H9 (cell line): ENCODE measurements at regions not wholly inside any gene's neighbourhood (a gene's known extent, or its start where the extent isn't known, plus 50 kb on each side); places are given as distances from the start of the nearest gene placed in this dataset.

Source experiments
- DNase-seq: peaks from one replicate; pipeline ENCODE4 v3.0.0-alpha.2; 2017
- H2AFZ ChIP-seq: one replicate; pipeline ENCODE4 v1.6.1; 2013; ENCODE audit warnings: mild to moderate bottlenecking, low read length, control low read depth, moderate library complexity
- H2AK5ac ChIP-seq: 2 replicates; pipeline ENCODE4 v1.6.1; 2013; ENCODE audit warnings: low read length, control low read depth, mixed read lengths; ENCODE audit not compliant: insufficient read length
- H2BK120ac ChIP-seq: one replicate; pipeline ENCODE4 v1.6.1; 2013; ENCODE audit warnings: low read depth, mild to moderate bottlenecking, low read length, control low read depth, inconsistent platforms; ENCODE audit not compliant: poor library complexity, severe bottlenecking
- H2BK12ac ChIP-seq: 2 replicates; pipeline ENCODE4 v1.6.1; 2013; ENCODE audit warnings: low read length, control low read depth, mixed read lengths, low read depth; ENCODE audit not compliant: insufficient read length
- H2BK15ac ChIP-seq: 2 replicates; pipeline ENCODE4 v1.6.1; 2013; ENCODE audit warnings: low read depth, low read length, control low read depth
- H2BK20ac ChIP-seq: one replicate; pipeline ENCODE4 v1.6.1; 2013; ENCODE audit warnings: low read depth, mild to moderate bottlenecking, low read length, control low read depth, inconsistent platforms; ENCODE audit not compliant: poor library complexity, severe bottlenecking
- H2BK5ac ChIP-seq: 2 replicates; pipeline ENCODE4 v1.6.1; 2013; ENCODE audit warnings: low read length, control low read depth, mixed read lengths; ENCODE audit not compliant: insufficient read length
- H3K14ac ChIP-seq: 2 replicates; pipeline ENCODE4 v1.6.1; 2013; ENCODE audit warnings: low read length, control low read depth; ENCODE audit not compliant: insufficient read depth
- H3K18ac ChIP-seq: 2 replicates; pipeline ENCODE4 v1.6.1; 2013; ENCODE audit warnings: low read depth, mild to moderate bottlenecking, mixed read lengths, low read length, control low read depth; ENCODE audit not compliant: insufficient read length
- H3K23ac ChIP-seq: 2 replicates; pipeline ENCODE4 v1.6.1; 2013; ENCODE audit warnings: low read length, control low read depth, mixed read lengths, low read depth; ENCODE audit not compliant: insufficient read length
- H3K23me2 ChIP-seq: 2 replicates; pipeline ENCODE4 v1.6.1; 2013; ENCODE audit warnings: low read depth, mild to moderate bottlenecking, mixed read lengths, low read length, control low read depth; ENCODE audit not compliant: insufficient read length, poor library complexity, severe bottlenecking
- H3K27ac ChIP-seq: 2 replicates; pipeline ENCODE4 v1.5.1; 2013; ENCODE audit warnings: low read length, control low read depth, mixed read lengths, low read depth; ENCODE audit not compliant: insufficient read length
- H3K27me3 ChIP-seq: 2 replicates; pipeline ENCODE4 v1.6.1; 2013; ENCODE audit warnings: low read length, control low read depth, inconsistent platforms; ENCODE audit not compliant: insufficient read depth
- H3K4ac ChIP-seq: 2 replicates; pipeline ENCODE4 v1.6.1; 2013; ENCODE audit warnings: low read depth, mild to moderate bottlenecking, control low read depth, inconsistent platforms, low read length, moderate library complexity
- H3K4me1 ChIP-seq: 2 replicates; pipeline ENCODE4 v1.6.1; 2013; ENCODE audit warnings: low read length, control low read depth, inconsistent platforms; ENCODE audit not compliant: insufficient read depth
- H3K4me2 ChIP-seq: 2 replicates; pipeline ENCODE4 v1.6.1; 2013; ENCODE audit warnings: low read length, control low read depth, mixed read lengths; ENCODE audit not compliant: insufficient read length, insufficient read depth
- H3K56ac ChIP-seq: 2 replicates; pipeline ENCODE4 v1.6.1; 2013; ENCODE audit warnings: low read depth, mild to moderate bottlenecking, mixed read lengths, low read length, control low read depth; ENCODE audit not compliant: insufficient read length
- H3K79me1 ChIP-seq: 2 replicates; pipeline ENCODE4 v1.6.1; 2013; ENCODE audit warnings: low read depth, mild to moderate bottlenecking, moderate library complexity, low read length, control low read depth, inconsistent platforms; ENCODE audit not compliant: insufficient read depth, poor library complexity, severe bottlenecking
- H3K79me2 ChIP-seq: 2 replicates; pipeline ENCODE4 v1.6.1; 2013; ENCODE audit warnings: low read length, control low read depth, inconsistent platforms; ENCODE audit not compliant: insufficient read depth
- H3K9ac ChIP-seq: 2 replicates; pipeline ENCODE4 v1.6.1; 2013; ENCODE audit warnings: low read length, control low read depth, mixed read lengths; ENCODE audit not compliant: insufficient read length; ENCODE audit errors: extremely low read depth
- H3K9me3 ChIP-seq: one replicate; pipeline ENCODE4 v1.6.1; 2013; ENCODE audit warnings: low read depth, low read length, inconsistent platforms; ENCODE audit not compliant: control insufficient read depth
- H3T11ph ChIP-seq: one replicate; pipeline ENCODE4 v1.6.1; 2013; ENCODE audit warnings: mild to moderate bottlenecking, low read length, control low read depth, inconsistent platforms
- H4K20me1 ChIP-seq: one replicate; pipeline ENCODE4 v1.6.1; 2013; ENCODE audit not compliant: control insufficient read depth, insufficient read length, insufficient read depth
- H4K5ac ChIP-seq: 2 replicates; pipeline ENCODE4 v1.6.1; 2013; ENCODE audit warnings: low read depth, mild to moderate bottlenecking, mixed read lengths, low read length, control low read depth; ENCODE audit not compliant: insufficient read length
- H4K8ac ChIP-seq: replicated peaks from 2 replicates; pipeline ENCODE4 v1.6.1; 2013; ENCODE audit warnings: low read length, control low read depth, mixed read lengths, low read depth; ENCODE audit not compliant: insufficient read length
- H4K91ac ChIP-seq: 2 replicates; pipeline ENCODE4 v1.6.1; 2013; ENCODE audit warnings: low read depth, mild to moderate bottlenecking, moderate library complexity, mixed read lengths, low read length, control low read depth; ENCODE audit not compliant: insufficient read length
- H3K27ac Mint-ChIP-seq, 3 experiments: 2 replicates in 2 of 3; 3 replicates in 1 of 3; pipeline ENCODE4 v1.8.0; 2020 to 2021; ENCODE audit warnings: mixed read lengths in 3 of 3, mild to moderate bottlenecking in 1 of 3, moderate library complexity in 1 of 3
- H3K27me3 Mint-ChIP-seq: 2 replicates; pipeline ENCODE4 v1.8.0; 2021; ENCODE audit warnings: low read depth, mild to moderate bottlenecking, moderate library complexity, mixed read lengths
- H3K36me3 Mint-ChIP-seq, 3 experiments: 2 replicates in 2 of 3; 3 replicates in 1 of 3; pipeline ENCODE4 v1.8.0; 2020 to 2021; ENCODE audit warnings: low read depth in 3 of 3, mixed read lengths in 3 of 3; ENCODE audit not compliant: insufficient read depth in 1 of 3
- H3K4me1 Mint-ChIP-seq, 2 experiments: 2 replicates each; pipeline ENCODE4 v1.8.0; 2020; ENCODE audit warnings: mixed read lengths in 2 of 2
- H3K4me3 Mint-ChIP-seq, 2 experiments: 2 replicates in 1 of 2; 3 replicates in 1 of 2; pipeline ENCODE4 v1.8.0; 2020 to 2021; ENCODE audit warnings: mild to moderate bottlenecking in 2 of 2, mixed read lengths in 2 of 2, moderate library complexity in 1 of 2
- H3K9me3 Mint-ChIP-seq, 2 experiments: 2 replicates in 1 of 2; 3 replicates in 1 of 2; pipeline ENCODE4 v1.8.0; 2020; ENCODE audit warnings: mild to moderate bottlenecking in 2 of 2, mixed read lengths in 2 of 2, moderate library complexity in 1 of 2
- CTCF ChIP-seq: fragments of 200-600 bp; sonication (generic); conservative IDR thresholded peaks from 3 replicates; pipeline ENCODE4 v1.8.0; 2021; ENCODE audit warnings: antibody characterized with exemption, mild to moderate bottlenecking
- WGBS: extraction: QIAGEN DNeasy Blood & Tissue Kit; methylation state at CpG from one replicate; pipeline ENCODE4 v1.1.7; 2013; ENCODE audit warnings: missing lambda C conversion rate, low lambda C conversion rate, mixed read lengths; ENCODE audit not compliant: insufficient read length; ENCODE audit errors: extremely low coverage; 5-methylcytosine and 5-hydroxymethylcytosine counted together

GRCh38 chr20:58583176-58583575 is 67.9 kb upstream of the STX16 start:
- Histone ChIP-seq H3K4ac (no peak overlapping the region), H2AFZ (no peak overlapping the region), H3K27ac (no peak overlapping the region), H3K4me2 (no peak overlapping the region), H3K14ac (0 out of 2 replicates have a peak overlapping the region, but pooled peaks have one; percentile 16), H4K5ac (no peak overlapping the region), H2BK120ac (no peak overlapping the region), H2BK15ac (no peak overlapping the region), H3K79me1 (no peaks in the 10 kb centered on the region), H2BK5ac (no peak overlapping the region), H3K23ac (no peak overlapping the region), H4K8ac (no peak overlapping the region), H3K4me1 (no peaks in the 10 kb centered on the region), H4K91ac (no peak overlapping the region), H3T11ph (no peak overlapping the region), H2AK5ac (no peak overlapping the region), H4K20me1 (no peaks in the 10 kb centered on the region), H3K23me2 (no peaks in the 10 kb centered on the region), H3K18ac (no peak overlapping the region), H3K56ac (no peak overlapping the region), H3K27me3 (no peaks in the 10 kb centered on the region), H3K79me2 (no peaks in the 10 kb centered on the region), H3K9ac (no peak overlapping the region), H3K9me3 (no peaks in the 10 kb centered on the region), H2BK12ac (no peak overlapping the region), H2BK20ac (no peak overlapping the region)
- no peak for DNase-seq
- Mint-ChIP-seq H3K4me1 (peaks cover 20 to 23% of the 10 kb centered on the region in 2 experiments), H3K36me3 (no peaks in the 10 kb centered on the region), H3K27me3 (peaks cover 18% of the 10 kb centered on the region), H3K9me3 (peaks cover 4 to 9% of the 10 kb centered on the region in 2 experiments; a peak in 4 of 5 replicates), H3K4me3 (no peak overlapping the region), H3K27ac (no peak overlapping the region)
- no CpG with 5 or more reads among the region's 13 CpGs for WGBS
- no peak for TF ChIP-seq CTCF
